K562 (cell line): ENCODE measurements at regions not wholly inside any gene's neighbourhood (a gene's known extent, or its start where the extent isn't known, plus 50 kb on each side); places are given as distances from the start of the nearest gene placed in this dataset.

Experiments
- ATF1 ChIP-seq, 2 experiments: fragments of 450-650 bp in 1 of 2; IDR thresholded peaks; 2 replicates each; pipeline ENCODE4 v1.6.1; 2016; ENCODE audit warnings: missing compliant biosample characterization in 1 of 2, missing genetic modification characterization in 1 of 2
- CHD2 ChIP-seq: IDR thresholded peaks from 2 replicates; pipeline ENCODE4 v1.6.1; 2011; ENCODE audit warnings: low read depth, low read length
- FOS ChIP-seq: IDR thresholded peaks from 3 replicates; pipeline ENCODE4 v1.6.1; 2011; ENCODE audit not compliant: insufficient read length; ENCODE audit errors: extremely low read depth
- NEUROD1 ChIP-seq: fragments of 150-350 bp; IDR thresholded peaks from 2 replicates; pipeline ENCODE4 v1.6.1; 2014; ENCODE audit warnings: borderline replicate concordance, low read length, low read depth; ENCODE audit not compliant: partially characterized antibody
- POLR2AphosphoS2 ChIP-seq: IDR thresholded peaks from 2 replicates; pipeline ENCODE4 v1.6.1; 2012; ENCODE audit warnings: low read length, improper control_type of control experiment
- RCOR1 ChIP-seq, 2 experiments: IDR thresholded peaks; 2 replicates each; pipeline ENCODE4 v1.6.1; 2012; ENCODE audit warnings: low read depth in 2 of 2, low read length in 2 of 2, borderline replicate concordance in 1 of 2, improper control_type of control experiment in 1 of 2
- SIN3A ChIP-seq, 2 experiments: fragments of 150-350 bp in 1 of 2; IDR thresholded peaks; 2 replicates each; pipeline ENCODE4 v1.6.1; 2011 to 2016; ENCODE audit warnings: borderline replicate concordance in 2 of 2, low read depth in 2 of 2, low read length in 2 of 2, mild to moderate bottlenecking in 2 of 2, moderate library complexity in 2 of 2; ENCODE audit not compliant: control insufficient read depth in 1 of 2
- SP1 ChIP-seq: sonication (generic); formaldehyde crosslinking; IDR thresholded peaks from 2 replicates; pipeline ENCODE4 v1.8.1; 2022; ENCODE audit warnings: mild to moderate bottlenecking, missing genetic modification reagents
- TAF1 ChIP-seq: IDR thresholded peaks from 2 replicates; pipeline ENCODE4 v1.6.1; 2011; ENCODE audit warnings: mild to moderate bottlenecking, low read length, moderate library complexity; ENCODE audit not compliant: insufficient read depth, control insufficient read depth, severe bottlenecking; ENCODE audit errors: extremely low read depth
- TOE1 ChIP-seq, 2 experiments: fragments of 450-650 bp in 1 of 2; sonication (generic) in 1 of 2; formaldehyde crosslinking in 1 of 2; IDR thresholded peaks; 2 replicates each; pipeline versions ENCODE4 v1.7.1 to v1.8.0; 2016 to 2022; ENCODE audit warnings: borderline replicate concordance in 2 of 2, mild to moderate bottlenecking in 2 of 2, antibody characterized with exemption in 1 of 2, inconsistent platforms in 1 of 2, low read depth in 1 of 2, missing genetic modification reagents in 1 of 2, moderate library complexity in 1 of 2
- ZNF76 ChIP-seq: fragments of 250-450 bp; sonication (Bioruptor Pico); IDR thresholded peaks from 2 replicates; pipeline ENCODE4 v1.4.0; 2020; ENCODE audit warnings: mild to moderate bottlenecking, moderate library complexity, borderline replicate concordance
- TF ChIP-seq, protein P1 (sequence below): sonication (generic); formaldehyde crosslinking; IDR thresholded peaks from 2 replicates; pipeline ENCODE4 v1.9.0; 2022; ENCODE audit warnings: mild to moderate bottlenecking, missing genetic modification reagents
- TF ChIP-seq, protein P2 (sequence below): fragments of 250-450 bp; sonication (Bioruptor Pico); IDR thresholded peaks from 2 replicates; pipeline ENCODE4 v1.4.0; 2020; ENCODE audit warnings: borderline replicate concordance

DNA sequence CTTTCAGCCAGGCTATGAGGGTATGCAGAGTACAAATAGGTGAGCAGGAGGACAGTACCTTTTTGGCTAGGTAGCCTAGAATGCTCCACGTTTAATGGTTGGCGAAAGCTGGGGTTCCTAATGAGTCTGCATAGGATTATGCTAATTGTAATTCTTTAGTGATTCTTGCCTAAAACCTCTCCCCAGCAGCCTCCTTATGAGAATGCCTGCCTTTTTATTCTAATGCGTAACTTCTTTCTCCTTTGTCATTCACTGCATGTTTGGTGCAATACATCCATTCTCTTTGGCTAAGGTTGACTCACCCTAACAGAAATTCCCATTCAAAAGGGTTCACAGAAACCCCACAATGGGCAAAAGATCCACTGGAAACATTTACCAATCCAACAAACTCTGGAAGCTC is 752.2 kb downstream of the FSCB start:
- TF ChIP-seq NEUROD1 (no peak), FOS (no peak), ZNF76 (CRISPR knock-in tag) (no peak), RCOR1 (IDR thresholded peaks at IDR 0.05; ENCODE audit: borderline replicate concordance in 1 of 2, low read depth in 2 of 2, low read length in 2 of 2) (no peak), TAF1 (no peak), CHD2 (no peak), ATF1 (CRISPR knock-in tag; IDR thresholded peaks at IDR 0.05) (no peak), ATF1 (tag; IDR thresholded peaks at IDR 0.05) (no peak), SIN3A (IDR thresholded peaks at IDR 0.05; ENCODE audit: borderline replicate concordance in 2 of 2, control insufficient read depth in 1 of 2, low read depth in 2 of 2, low read length in 2 of 2) (no peak), SP1 (no peak), TOE1 (IDR thresholded peaks at IDR 0.05; ENCODE audit: borderline replicate concordance) (no peak), TOE1 (CRISPR knock-in tag; IDR thresholded peaks at IDR 0.05; ENCODE audit: borderline replicate concordance, low read depth) (no peak), POLR2AphosphoS2 (no peak)
- TF ChIP-seq, protein P1, sequence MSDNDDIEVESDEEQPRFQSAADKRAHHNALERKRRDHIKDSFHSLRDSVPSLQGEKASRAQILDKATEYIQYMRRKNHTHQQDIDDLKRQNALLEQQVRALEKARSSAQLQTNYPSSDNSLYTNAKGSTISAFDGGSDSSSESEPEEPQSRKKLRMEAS, result no peak
- TF ChIP-seq, protein P2, sequence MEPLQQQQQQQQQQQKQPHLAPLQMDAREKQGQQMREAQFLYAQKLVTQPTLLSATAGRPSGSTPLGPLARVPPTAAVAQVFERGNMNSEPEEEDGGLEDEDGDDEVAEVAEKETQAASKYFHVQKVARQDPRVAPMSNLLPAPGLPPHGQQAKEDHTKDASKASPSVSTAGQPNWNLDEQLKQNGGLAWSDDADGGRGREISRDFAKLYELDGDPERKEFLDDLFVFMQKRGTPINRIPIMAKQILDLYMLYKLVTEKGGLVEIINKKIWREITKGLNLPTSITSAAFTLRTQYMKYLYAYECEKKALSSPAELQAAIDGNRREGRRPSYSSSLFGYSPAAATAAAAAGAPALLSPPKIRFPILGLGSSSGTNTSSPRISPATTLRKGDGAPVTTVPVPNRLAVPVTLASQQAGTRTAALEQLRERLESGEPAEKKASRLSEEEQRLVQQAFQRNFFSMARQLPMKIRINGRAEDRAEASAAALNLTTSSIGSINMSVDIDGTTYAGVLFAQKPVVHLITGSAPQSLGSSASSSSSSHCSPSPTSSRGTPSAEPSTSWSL (CRISPR knock-in tag), result no peak
